Nephron progenitor cell (in vitro differentiated cells): ENCODE measurements at regions not wholly inside any gene's neighbourhood (a gene's known extent, or its start where the extent isn't known, plus 50 kb on each side); places are given as distances from the start of the nearest gene placed in this dataset.

ENCODE experiments used
- DNase-seq: peaks from one replicate; pipeline ENCODE4 v3.0.0; 2021
- H3K27ac Mint-ChIP-seq: 2 replicates; pipeline ENCODE4 v1.8.0; 2021; ENCODE audit warnings: mild to moderate bottlenecking, moderate library complexity, mixed read lengths
- H3K27me3 Mint-ChIP-seq: 2 replicates; pipeline ENCODE4 v1.8.0; 2021; ENCODE audit warnings: mild to moderate bottlenecking, low read depth, mixed read lengths; ENCODE audit not compliant: poor library complexity
- H3K36me3 Mint-ChIP-seq: 2 replicates; pipeline ENCODE4 v1.8.0; 2021; ENCODE audit warnings: low read depth, mixed read lengths
- H3K4me1 Mint-ChIP-seq: 2 replicates; pipeline ENCODE4 v1.8.0; 2021; ENCODE audit warnings: mixed read lengths
- H3K4me3 Mint-ChIP-seq: 2 replicates; pipeline ENCODE4 v1.8.0; 2021; ENCODE audit warnings: mild to moderate bottlenecking, moderate library complexity, mixed read lengths
- H3K9me3 Mint-ChIP-seq: 2 replicates; pipeline ENCODE4 v1.8.0; 2021; ENCODE audit warnings: mild to moderate bottlenecking, moderate library complexity, mixed read lengths
- TF ChIP-seq, protein P1 (sequence below): fragments of 200-600 bp; sonication (generic); IDR thresholded peaks from 2 replicates; pipeline ENCODE4 v1.5.0; 2021; ENCODE audit warnings: antibody characterized with exemption

GRCh38 chr13:59570204-59570603 lies 593.5 kb downstream of the DIAPH3 start:
- DNase-seq, result no peak
- H3K36me3 Mint-ChIP-seq, result peaks cover 15% of the 10 kb centered on the region
- peaks cover 6% of the 10 kb centered on the region for H3K27me3 Mint-ChIP-seq
- peaks cover 32% of the 10 kb centered on the region for H3K9me3 Mint-ChIP-seq
- no peak overlapping the region for H3K27ac Mint-ChIP-seq
- H3K4me1 Mint-ChIP-seq, result peaks cover 10% of the 10 kb centered on the region
- TF ChIP-seq, protein P1, sequence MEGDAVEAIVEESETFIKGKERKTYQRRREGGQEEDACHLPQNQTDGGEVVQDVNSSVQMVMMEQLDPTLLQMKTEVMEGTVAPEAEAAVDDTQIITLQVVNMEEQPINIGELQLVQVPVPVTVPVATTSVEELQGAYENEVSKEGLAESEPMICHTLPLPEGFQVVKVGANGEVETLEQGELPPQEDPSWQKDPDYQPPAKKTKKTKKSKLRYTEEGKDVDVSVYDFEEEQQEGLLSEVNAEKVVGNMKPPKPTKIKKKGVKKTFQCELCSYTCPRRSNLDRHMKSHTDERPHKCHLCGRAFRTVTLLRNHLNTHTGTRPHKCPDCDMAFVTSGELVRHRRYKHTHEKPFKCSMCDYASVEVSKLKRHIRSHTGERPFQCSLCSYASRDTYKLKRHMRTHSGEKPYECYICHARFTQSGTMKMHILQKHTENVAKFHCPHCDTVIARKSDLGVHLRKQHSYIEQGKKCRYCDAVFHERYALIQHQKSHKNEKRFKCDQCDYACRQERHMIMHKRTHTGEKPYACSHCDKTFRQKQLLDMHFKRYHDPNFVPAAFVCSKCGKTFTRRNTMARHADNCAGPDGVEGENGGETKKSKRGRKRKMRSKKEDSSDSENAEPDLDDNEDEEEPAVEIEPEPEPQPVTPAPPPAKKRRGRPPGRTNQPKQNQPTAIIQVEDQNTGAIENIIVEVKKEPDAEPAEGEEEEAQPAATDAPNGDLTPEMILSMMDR, result no peak
- no peak overlapping the region for H3K4me3 Mint-ChIP-seq

DNA sequence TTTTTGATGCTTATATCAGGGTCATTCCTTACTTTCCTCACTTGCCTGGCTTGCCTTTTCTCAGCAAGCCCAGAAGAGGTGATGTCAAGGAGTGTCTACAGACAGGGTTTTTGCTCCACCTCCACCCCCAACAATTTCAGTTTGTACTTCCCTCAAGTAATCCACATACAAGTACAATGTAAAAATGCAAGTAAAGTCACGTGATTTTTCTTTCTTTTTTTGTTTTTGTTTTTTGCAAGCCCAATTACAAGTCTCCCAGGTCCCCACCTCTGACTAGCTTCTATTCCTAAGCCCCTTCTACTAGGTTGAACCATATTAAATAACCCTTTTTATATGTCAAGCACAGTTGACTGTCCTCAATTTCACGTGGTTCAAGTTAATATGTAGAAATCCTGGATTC lies 579.6 kb downstream of the DIAPH3 start:
- Mint-ChIP-seq H3K4me3 (no peak overlapping the region), H3K36me3 (no peaks in the 10 kb centered on the region), H3K27ac (no peak overlapping the region), H3K4me1 (peaks cover 38% of the 10 kb centered on the region), H3K9me3 (peaks cover 6% of the 10 kb centered on the region), H3K27me3 (no peaks in the 10 kb centered on the region)
- DNase-seq, result no peak
- TF ChIP-seq, protein P1, result no peak

- Mint-ChIP-seq H3K36me3 (no peaks in the 10 kb centered on the region), H3K27ac (no peak overlapping the region), H3K27me3 (no peaks in the 10 kb centered on the region), H3K9me3 (peaks cover 6% of the 10 kb centered on the region), H3K4me1 (peaks cover 38% of the 10 kb centered on the region), H3K4me3 (no peak overlapping the region)
- no peak for DNase-seq
- TF ChIP-seq, protein P1, result no peak
Measured at GRCh38 chr13:59584761-59585670, 578.7 kb downstream of the DIAPH3 start.

GRCh38 chr13:59587030-59587429 lies 576.7 kb downstream of the DIAPH3 start:
- peaks cover 38% of the 10 kb centered on the region for H3K4me1 Mint-ChIP-seq
- TF ChIP-seq, protein P1, result no peak
- no peak overlapping the region for H3K27ac Mint-ChIP-seq
- H3K27me3 Mint-ChIP-seq, result no peaks in the 10 kb centered on the region
- H3K36me3 Mint-ChIP-seq, result peaks cover 8% of the 10 kb centered on the region
- peaks cover 15% of the 10 kb centered on the region for H3K9me3 Mint-ChIP-seq
- DNase-seq, result no peak
- H3K4me3 Mint-ChIP-seq, result no peak overlapping the region

GRCh38 chr13:59587971-59588716 lies 575.6 kb downstream of the DIAPH3 start:
- Mint-ChIP-seq H3K9me3 (peaks cover 20% of the 10 kb centered on the region), H3K27ac (peak overlapping the region; percentile 92), H3K27me3 (peaks cover under 1% of the 10 kb centered on the region), H3K4me1 (peaks cover 38% of the 10 kb centered on the region), H3K4me3 (no peak overlapping the region), H3K36me3 (peaks cover 8% of the 10 kb centered on the region)
- DNase-seq, result no peak
- TF ChIP-seq, protein P1, result no peak
